ENCODE measurements at regions not wholly inside any gene's neighbourhood (a gene's known extent, or its start where the extent isn't known, plus 50 kb on each side); places are given as distances from the start of the nearest gene placed in this dataset.

GRCh38 chr1:79396901-79397300, 390.4 kb upstream of the ADGRL4 start:
- no peak for DNase-seq

- no peak for DNase-seq
Observed at GRCh38 chr1:79388694-79389361, 382.3 kb upstream of the ADGRL4 start.

- no peak for DNase-seq
Observed at GRCh38 chr1:79386730-79387129, 380.2 kb upstream of the ADGRL4 start.

GRCh38 chr1:79380078-79380477, 373.5 kb upstream of the ADGRL4 start:
- DNase-seq: no peak

- no peak for DNase-seq
Observed at GRCh38 chr1:79376106-79376505, 369.6 kb upstream of the ADGRL4 start.

GRCh38 chr1:79375352-79375751, 368.8 kb upstream of the ADGRL4 start:
- no peak for DNase-seq

- no peak for DNase-seq
Observed at GRCh38 chr1:79374397-79374796, 367.9 kb upstream of the ADGRL4 start.

GRCh38 chr1:79373481-79374125, 367.1 kb upstream of the ADGRL4 start:
- DNase-seq: peak; percentile 41

- no peak for DNase-seq
Observed at GRCh38 chr1:79371802-79372201, 365.3 kb upstream of the ADGRL4 start.

- DNase-seq: no peak
Observed at GRCh38 chr1:79369091-79369490, 362.6 kb upstream of the ADGRL4 start.

GRCh38 chr1:79364896-79365295, 358.4 kb upstream of the ADGRL4 start:
- DNase-seq: no peak

GRCh38 chr1:79363430-79363829, 356.9 kb upstream of the ADGRL4 start:
- no peak for DNase-seq

GRCh38 chr1:79362470-79362869, 355.9 kb upstream of the ADGRL4 start:
- no peak for DNase-seq

GRCh38 chr1:79355090-79355489, 348.6 kb upstream of the ADGRL4 start:
- no peak for DNase-seq

- no peak for DNase-seq
Observed at GRCh38 chr1:79353224-79353623, 346.7 kb upstream of the ADGRL4 start.

GRCh38 chr1:79326875-79327274, 320.3 kb upstream of the ADGRL4 start:
- no peak for DNase-seq

- no peak for DNase-seq
Observed at GRCh38 chr1:79325705-79326104, 319.2 kb upstream of the ADGRL4 start.

GRCh38 chr1:79325126-79325525, 318.6 kb upstream of the ADGRL4 start:
- no peak for DNase-seq

- DNase-seq: no peak
Observed at GRCh38 chr1:79323239-79324025, 316.9 kb upstream of the ADGRL4 start.

- no peak for DNase-seq
Observed at GRCh38 chr1:79322511-79323027, 316.0 kb upstream of the ADGRL4 start.

GRCh38 chr1:79312438-79312837, 305.9 kb upstream of the ADGRL4 start:
- DNase-seq: no peak

- no peak for DNase-seq
Observed at GRCh38 chr1:79310609-79311008, 304.1 kb upstream of the ADGRL4 start.

GRCh38 chr1:79304131-79304530, 297.6 kb upstream of the ADGRL4 start:
- DNase-seq: no peak

GRCh38 chr1:79303040-79303439, 296.5 kb upstream of the ADGRL4 start:
- no peak for DNase-seq

All from right hindlimb (tissue), 1 donor.